Loucy (cell line): ENCODE measurements at regions not wholly inside any gene's neighbourhood (a gene's known extent, or its start where the extent isn't known, plus 50 kb on each side); places are given as distances from the start of the nearest gene placed in this dataset.

ENCODE experiments used
- CTCF ChIP-seq: fragments of 200-600 bp; sonication (generic); conservative IDR thresholded peaks from 2 replicates; pipeline ENCODE4 v1.5.1; 2014; ENCODE audit warnings: mild to moderate bottlenecking, antibody characterized with exemption, low read length
- EZH2phosphoT487 ChIP-seq: fragments of 200-600 bp; IDR thresholded peaks from 2 replicates; pipeline ENCODE4 v1.6.1; 2018; ENCODE audit warnings: antibody characterized with exemption, mild to moderate bottlenecking, moderate library complexity, borderline replicate concordance

- no peak for TF ChIP-seq CTCF
- TF ChIP-seq EZH2phosphoT487, result no peak
Observed at GRCh38 chr17:15101175-15101574, 164.0 kb downstream of the PMP22 start.
